Activated CD8-positive, alpha-beta memory T cell treated with anti-CD3 and anti-CD28 coated beads for 1 hour (primary cell): ENCODE measurements at regions not wholly inside any gene's neighbourhood (a gene's known extent, or its start where the extent isn't known, plus 50 kb on each side); places are given as distances from the start of the nearest gene placed in this dataset.

Experiments
- DNase-seq, 2 donors: peaks; one replicate each; pipeline ENCODE4 v3.0.0-alpha.2; 2020; ENCODE audit warnings: low read depth in 1 of 2; ENCODE audit errors: extremely low read depth in 1 of 2

DNA sequence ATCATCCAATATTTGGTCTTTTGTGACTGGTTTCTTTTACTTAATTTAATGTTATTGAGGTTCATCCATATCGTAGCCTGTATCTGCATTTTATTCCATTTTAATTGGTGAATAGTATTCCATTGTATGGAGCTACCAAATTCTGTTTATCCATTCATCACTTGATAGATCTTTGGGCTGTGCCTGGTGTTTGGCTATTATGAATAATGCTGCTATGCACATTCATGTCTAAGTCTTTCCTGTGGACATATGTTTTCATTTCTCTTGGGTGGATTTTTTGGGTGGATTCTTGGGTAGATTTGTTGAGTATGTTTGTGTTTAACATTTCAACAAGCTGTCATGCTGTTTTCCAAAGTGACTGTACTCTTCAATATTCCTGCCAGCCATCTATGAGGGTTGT is 52.5 kb upstream of the NEDD4L start:
- DNase-seq = no peak

DNA sequence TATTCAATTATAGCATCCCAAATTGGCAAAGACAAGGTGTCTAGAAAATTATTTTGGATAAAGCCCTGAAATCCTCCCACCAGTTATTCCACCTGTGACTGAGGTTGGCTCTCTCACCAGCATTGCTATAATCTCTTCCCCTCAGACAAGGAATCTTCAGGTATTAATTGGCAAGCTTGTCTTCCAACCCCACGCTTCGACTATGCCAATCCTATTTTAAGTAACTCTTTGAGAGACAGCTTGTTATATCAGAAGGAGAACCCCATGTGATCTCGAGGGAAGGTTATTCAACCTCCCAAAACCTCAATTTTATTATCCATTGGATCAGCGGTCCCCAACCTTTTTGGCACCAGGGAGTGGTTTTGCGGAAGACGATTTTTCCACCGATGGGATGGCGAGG is 54.5 kb upstream of the NEDD4L start:
- no peak for DNase-seq

DNA sequence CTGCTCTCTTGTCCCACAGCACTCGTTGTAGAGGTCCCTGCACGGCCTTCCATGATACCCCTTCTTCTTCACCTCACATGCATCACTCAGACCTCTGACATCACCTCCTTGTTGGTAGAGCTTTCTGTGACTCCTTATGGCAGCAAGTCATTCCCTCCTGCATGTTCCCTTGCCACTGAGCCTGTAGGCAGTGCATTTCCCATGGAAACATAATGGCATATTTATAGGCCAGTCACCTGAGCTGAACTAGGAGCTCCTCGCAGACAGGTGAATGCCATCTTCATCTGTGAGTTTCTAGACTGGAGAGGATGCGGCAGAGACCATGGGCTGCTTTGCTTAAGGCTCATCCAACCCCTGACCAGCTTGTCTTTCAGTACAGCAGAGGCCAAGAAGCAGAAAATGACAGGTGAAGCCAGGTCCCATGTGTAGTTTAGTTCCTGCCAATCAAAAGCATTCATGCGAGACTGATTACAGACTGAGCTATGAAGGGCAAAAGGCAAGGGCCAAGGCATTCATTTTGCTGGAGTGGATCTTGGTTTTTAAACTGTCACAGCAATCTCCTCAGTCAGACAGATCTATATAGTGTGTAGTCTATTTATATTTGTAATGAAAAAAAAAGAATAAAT is 59.4 kb upstream of the NEDD4L start:
- no peak for DNase-seq

DNA sequence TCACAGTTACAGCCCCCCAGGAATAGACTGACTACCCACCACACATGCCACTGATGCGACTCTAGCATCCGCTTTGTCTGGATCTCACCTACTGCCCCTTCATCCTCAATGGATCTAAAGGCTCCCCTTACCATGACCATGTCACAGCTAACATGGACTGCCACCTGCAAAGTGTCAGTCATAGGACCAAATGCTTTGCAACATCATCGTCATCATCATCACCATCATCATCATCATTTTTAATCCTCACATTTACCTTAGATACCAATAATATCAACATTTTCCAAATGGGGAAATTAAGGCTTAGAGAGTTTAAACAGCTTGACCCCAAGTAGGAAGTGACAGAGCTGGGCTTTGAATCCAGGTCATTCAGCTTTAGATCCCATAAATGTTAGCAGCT is 60.1 kb upstream of the NEDD4L start:
- no peak for DNase-seq

DNA sequence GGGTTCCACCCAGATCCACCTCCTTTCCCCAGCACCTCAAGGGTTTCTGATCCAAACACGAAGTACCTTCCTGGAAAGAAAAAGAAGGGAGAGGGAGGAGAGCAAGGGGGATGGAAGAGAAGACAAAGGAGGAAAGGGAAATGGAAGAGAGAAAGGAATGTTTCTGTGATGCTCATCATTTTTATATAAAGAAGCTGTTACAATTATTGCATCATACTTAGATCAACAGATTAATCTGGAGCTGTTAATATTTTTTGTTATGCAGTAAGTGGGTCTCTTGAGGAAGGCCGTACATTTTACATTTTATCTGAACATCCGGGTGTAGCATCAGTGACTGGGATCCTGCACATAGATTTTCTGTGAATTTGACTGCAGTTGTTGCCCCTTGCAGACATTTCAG is 60.6 kb upstream of the NEDD4L start:
- no peak for DNase-seq

DNA sequence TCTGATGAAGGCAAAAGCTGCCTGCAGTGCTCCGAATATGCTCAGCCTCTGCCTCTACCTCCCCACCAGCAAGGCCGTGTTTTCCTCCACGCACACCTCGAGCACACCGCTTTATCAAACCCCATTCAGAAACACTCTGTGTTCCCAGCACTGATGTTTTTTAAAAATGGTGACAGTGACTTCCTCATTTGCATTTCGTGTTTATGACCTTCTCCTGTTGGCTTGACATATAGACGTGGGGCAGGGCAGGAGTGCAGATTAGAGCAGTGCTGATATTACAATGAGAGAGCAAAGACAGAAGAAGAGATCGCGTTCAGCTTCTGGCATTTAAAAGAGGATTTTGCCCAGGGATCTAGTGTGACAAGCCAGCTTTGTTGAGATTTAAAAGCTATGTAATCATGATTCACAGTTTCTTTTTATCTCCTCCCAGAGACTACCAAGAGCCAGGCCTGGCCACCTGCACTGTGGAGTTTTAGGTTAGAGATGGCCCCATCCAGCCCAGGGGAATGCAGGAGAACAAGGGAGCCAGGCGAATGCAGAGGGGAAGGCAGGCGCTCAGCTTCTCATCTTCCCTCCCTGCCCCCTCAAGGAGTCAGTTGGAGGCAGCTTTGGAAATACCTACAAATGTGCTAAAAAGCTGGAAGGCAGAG is 61.5 kb upstream of the NEDD4L start:
- DNase-seq = no peak

DNA sequence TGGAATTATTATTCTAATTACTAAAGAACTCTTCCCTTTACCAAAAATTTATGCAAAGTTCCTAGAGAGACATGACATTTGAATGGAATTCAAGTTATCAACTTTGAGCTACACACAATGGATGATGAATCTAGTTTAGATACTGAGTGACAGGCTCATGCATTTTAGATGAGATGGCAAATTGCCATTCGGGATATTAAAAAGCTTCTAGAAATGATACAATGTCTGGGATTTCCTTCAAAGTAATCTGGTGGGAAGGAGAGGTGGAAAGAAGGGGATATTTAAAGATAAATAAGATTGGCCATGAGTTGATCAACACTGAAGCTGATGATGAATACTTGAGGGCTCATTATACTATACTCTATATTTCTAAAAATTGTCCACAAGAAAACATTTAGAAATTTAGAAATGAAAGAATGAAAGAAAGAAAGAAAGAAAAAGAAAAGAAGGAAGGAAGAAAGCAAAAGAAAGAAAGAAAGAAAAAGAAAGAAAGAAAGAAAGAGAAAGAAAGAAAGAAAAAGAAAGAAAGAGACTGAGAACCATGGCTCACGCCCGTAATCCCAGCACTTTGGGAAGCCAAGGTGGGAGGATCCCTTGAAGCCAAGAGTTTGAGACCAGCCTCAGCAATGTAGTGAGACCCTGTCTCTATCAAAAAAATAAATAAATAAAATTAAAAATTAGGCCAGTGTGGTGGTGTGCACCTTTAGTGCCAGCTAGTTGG is 62.6 kb upstream of the NEDD4L start:
- DNase-seq = no peak

DNA sequence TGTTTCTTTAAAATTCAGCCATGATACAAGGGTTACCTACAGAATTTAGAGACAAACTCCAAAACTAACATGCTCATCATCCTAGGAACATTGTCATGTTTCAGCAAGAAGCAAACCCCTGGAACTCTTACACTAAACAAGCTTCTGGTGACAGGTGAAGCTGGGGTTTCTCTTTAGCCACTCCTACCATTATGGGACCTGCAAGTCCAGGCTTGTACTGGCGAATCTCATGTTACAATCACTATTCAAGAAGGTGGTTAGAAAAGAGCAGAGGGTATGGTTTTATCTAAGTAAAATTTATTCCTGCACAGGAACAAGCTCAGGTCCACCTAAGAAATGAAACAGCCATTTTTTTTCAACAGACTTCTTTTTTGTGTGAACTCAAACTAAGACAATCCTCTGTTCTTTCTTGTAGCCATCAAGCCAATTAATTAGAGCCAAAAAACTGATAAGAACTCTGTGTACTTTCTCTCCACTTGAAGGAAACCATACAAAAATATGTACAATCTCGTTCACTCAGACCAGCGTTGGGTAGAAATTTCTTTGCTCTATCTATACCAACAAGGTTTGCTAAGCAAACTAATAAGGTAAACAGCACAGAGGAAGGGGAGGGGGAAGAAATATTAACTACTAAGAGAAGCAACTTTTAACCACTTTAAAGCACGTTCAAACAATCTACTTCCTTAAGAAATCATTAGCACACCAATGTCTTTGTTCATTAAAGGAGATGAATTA is 63.3 kb upstream of the NEDD4L start:
- no peak for DNase-seq

DNA sequence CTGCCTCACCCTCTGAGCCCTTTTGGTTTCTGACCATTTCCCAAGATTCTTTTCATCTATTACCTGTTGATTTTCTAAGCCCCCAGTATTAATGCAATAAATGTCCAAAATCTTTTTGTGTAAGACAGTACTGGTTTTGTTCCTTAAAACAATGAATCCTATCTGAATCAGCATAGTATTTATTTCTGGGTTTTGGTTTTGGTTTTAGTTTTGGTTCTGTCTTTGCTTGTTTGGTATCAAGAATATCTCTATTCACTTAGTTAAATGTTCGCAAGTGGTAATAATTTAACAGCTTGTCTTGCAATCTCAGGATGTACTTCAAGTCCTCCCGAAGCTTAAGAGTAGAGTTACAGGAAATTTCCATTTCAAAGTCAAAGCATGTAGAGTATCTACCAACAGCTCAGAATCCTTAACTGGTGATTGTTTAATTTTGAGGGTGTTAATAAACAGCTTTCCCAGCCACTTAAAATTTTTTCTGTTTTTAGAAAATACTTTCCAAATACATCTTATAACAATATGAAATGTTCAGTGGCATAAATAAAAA is 67.7 kb upstream of the NEDD4L start:
- DNase-seq = no peak

DNA sequence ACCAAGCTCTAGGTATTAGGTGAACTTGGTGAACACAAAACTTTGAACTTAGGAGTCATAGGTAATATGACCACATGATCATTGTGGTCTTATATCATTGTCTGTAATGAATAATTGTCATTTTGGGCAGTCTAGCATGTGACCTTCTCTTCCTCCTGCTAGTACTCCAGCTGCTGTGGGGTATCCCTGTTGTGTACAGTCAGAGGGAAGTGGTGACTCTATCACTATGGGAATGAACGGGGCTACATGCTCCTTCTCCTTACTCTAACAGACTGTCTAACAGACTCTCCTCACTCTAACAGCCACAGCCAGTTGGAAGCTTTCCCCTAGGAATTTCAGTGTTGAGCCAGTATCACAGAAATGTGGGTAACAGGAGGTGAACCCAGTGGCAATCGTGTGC is 68.2 kb upstream of the NEDD4L start:
- no peak for DNase-seq

DNA sequence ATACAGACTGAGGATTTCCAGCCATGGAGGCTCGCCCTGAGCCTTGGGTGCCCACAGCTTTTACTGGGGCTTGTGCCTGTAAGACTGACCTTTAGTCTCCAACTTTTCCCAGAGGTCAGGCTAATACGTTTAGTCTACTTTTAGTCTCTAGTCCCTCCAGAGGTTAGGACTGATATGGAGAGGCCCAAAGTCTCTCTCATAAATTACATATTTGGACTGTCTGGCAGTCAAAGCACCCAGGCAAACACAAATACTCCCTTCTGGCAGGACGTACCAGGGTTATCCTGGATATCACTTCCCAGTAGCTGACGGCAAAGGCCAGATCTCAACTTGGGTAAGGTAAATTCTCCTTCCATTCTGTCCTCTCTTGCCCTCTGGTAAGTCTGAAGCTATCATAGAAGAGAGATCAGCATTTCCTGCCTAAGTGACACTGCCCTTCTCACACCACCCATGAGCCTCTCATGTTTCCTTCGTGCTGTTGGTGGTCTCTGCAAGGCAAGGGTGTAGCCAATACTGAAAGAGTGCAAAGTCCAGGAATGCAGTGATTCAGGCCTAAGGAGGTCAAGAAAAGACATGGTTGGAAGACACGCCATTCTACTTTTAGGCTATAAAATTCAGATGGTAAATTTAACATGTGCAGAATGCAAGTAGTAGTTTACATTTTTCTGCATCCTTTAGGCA is 69.3 kb upstream of the NEDD4L start:
- DNase-seq = no peak

DNA sequence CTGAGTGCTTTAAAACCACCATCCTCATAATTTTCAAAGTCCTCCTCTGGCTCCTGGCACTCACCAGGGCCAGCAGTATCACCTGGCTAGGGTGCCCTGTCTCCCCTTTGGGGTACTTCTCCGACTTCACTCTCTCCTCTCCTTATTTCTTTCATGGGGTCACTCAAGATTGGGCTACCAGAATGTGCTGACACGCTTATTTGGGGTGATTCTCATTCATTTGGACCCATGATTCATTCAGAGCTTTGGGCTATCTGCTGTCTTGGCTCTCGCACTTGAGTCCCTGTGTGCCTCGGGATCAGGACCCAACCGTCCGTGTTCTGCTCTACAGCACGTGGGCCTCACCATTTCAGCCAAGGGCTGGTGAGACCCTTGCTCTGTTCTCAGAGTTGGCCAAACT is 70.1 kb upstream of the NEDD4L start:
- no peak for DNase-seq

DNA sequence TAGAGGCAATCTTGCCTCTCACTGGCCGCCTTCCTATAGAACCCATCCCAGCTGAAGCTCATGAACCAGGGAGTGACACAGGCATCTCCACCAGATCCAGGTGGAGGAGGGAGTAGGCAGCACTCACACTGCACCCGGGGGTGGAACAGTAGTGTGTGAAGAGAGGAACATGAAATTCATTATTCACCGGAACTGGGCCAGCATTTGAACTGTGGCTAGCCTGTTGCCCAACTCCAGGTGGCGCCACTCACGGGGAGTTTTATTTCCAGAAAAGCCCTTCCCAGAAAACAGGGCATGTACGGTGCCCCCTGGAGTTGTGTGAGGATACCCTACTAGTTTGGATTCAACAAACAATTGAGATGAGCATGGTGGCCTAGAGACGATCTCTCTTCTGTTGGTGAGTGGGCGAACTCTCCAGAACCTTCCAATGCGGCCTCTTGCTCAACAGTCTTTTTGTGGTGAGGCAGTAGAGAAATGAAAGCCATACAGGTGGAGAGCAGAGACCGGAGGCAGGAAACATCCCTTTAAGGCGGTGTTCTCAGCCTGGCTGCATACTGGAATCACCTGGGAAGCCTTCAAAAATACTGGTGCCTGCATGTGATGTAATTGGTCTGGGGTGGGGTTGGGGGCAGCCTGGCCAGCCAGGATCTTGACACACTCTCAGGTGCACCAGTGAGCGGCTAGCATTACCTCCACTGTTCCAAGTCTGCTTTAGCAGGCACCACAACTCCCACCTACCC is 73.5 kb upstream of the NEDD4L start:
- DNase-seq = no peak

DNA sequence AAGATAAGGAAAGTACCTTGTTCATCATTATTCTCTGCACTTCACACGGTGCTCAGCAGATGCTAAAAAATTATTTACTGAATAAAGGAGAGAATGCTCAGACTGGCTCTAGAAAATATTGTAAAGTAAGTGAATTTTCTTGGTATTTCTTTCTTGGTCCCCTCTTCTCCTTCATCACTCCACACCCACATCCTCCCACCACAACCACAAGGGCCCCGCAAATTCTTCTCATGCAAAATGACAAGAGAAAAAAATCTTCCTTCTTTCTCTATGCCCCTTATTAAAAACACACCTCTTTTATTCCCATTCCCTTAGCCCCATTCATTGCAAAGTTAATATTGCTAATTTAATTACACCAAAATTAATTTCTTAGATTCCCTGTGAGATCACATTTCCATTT is 74.2 kb upstream of the NEDD4L start:
- DNase-seq = no peak

DNA sequence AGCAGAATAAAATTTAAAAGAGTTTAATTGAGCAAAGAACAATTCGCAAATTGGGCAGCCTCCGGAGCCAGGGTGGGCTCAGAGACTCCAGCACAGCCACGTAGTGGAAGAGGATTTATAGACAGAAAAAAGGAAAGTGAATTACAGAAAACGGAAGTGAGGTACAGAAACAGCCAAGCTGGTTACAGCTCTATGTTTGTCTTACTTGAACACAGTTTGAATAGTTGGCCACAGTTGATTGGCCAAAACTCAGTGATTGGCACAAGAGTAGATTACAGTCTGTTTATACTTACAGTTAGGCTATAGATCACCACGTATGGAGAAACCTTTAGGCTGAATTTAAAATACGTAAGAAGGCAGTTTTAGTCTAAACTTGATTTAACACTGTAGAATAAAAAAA is 78.8 kb upstream of the NEDD4L start:
- no peak for DNase-seq

DNA sequence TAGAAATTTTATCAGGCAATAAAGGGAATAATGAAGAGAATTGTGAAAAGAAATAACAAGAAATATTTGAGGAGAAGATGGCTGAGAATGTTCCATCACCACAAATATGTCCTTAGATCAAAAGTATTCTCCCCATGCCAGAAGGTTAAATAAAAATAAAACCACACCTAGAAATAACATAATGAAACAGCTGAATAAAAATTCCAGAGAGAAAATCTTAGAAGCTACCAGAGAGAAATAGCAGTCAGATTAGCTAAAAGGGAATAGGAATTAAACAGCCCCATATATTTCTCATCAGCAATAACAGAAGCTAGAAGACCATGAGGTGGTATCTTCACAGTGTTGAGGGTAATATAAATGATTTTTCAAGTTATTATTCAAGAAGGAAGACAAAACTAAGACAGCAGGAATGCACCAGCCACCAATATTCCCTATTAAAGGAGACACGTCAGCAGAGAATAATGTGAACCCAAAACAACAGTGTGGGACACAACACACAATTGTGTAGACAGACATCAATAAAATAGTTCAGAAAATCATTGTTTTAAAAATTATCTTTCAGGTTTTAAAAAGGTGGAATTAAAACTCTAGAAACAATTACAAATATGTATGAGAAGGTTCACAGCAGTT is 82.0 kb upstream of the NEDD4L start:
- no peak for DNase-seq

DNA sequence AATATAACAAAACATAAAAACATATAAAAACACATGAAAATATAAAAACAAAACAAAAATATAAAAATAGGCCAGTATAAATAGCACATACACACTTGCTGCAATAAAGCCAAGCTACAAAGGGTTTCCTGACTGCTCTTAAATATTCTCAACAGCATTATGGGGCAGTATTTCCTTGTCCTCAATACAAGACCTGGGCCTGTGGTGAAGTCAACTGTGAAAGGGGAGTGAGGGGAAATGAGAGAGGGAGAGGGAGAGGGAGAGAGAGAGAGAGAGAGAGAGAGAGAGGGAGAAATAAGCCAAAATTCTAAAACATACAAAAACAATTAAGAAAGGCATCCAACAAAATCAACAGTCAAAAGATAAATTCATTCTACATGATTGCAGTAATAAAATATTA is 82.6 kb upstream of the NEDD4L start:
- no peak for DNase-seq

DNA sequence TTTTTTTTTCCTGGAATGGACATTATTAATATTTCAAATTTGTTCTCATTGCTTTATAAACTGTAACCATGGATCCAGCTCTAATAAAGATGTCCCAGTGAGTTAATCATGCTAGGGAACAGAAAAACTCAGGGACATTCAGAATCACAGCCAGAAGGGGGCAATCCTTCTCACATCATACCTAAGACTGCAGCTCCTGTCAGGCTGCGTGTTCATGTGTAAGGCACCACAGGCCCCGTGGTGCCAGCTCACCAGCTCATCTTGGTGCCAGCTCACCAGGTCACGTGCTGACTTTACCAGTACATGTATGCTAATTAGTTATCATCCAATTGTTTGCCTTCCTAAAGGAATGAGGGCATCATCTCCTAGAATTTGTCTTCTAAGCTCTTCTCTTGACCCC is 84.7 kb upstream of the NEDD4L start:
- DNase-seq = no peak

DNA sequence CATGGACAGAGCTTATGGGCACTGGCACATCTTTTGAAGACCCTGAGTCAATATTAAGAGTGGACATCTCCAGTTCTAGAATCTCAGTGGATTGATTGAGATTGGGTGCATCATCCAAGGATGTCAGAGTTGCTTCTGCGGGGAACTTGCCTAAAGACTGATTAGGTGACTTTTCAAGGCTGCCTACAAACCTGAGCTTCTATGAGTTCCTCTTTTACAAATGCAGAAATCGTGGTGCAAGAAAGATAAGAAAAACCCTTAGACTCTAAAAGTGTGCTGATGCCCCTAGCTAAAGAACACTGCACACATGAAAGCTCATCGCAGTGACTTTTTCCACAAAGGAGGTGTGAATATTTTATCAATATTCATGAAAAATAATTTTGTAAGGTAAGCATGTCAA is 86.8 kb upstream of the NEDD4L start:
- no peak for DNase-seq

DNA sequence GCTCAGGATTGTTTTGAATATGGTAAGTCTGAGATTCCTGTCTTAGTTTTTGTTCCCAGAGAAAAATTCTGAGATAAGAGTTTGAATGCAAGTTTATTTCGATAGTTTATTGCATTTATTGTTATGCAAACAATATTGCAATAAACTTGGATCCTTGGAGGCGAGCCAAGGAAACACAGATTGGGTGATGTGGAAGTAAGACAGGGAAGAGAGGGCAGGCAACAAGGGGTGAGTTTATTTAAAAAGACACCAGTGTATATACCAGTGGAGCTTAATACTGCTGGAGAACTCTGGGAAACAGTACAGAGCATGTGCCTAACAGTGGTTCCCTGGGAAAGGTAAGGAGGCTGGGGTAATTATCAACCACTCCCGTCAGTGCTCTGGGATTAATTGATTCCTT is 87.5 kb upstream of the NEDD4L start:
- no peak for DNase-seq
